ENCODE measurements at regions not wholly inside any gene's neighbourhood (a gene's known extent, or its start where the extent isn't known, plus 50 kb on each side); places are given as distances from the start of the nearest gene placed in this dataset.
A peak's percentile ranks its signal among the peaks of the same experiment; 100 is the strongest.
"Not testable (repeated sequence)": the region's sequence is repeated elsewhere in the genome, so short reads cannot be mapped to it uniquely, and the experiment has no call there.

GRCh38 chr9:7739595-7739994 lies 60.0 kb downstream of the DMAC1 start:
- no peak for DNase-seq (ENCODE audit: low spot score)
- in situ Hi-C loops (cut with HindIII; ENCODE audit: low sequenced_read_pairs) = no loop called here

GRCh38 chr9:7735311-7735710 lies 64.3 kb downstream of the DMAC1 start:
- in situ Hi-C loops (cut with HindIII; ENCODE audit: low sequenced_read_pairs) = no loop called here

GRCh38 chr9:7730164-7730445 lies 69.5 kb downstream of the DMAC1 start:
- DNase-seq (ENCODE audit: low spot score) = no peak
- in situ Hi-C loops (cut with HindIII; ENCODE audit: low sequenced_read_pairs) = no loop called here

More at GRCh38 chr9:7735311-7735710, 64.3 kb downstream of the DMAC1 start:
- no peak for DNase-seq (ENCODE audit: low spot score)

- DNase-seq (ENCODE audit: low spot score) = no peak
- in situ Hi-C loops (cut with HindIII; ENCODE audit: low sequenced_read_pairs) = no loop called here
Observed at GRCh38 chr9:7729371-7730163, 70.0 kb downstream of the DMAC1 start.

GRCh38 chr9:7721291-7721690 lies 78.3 kb downstream of the DMAC1 start:
- in situ Hi-C loops (cut with HindIII; ENCODE audit: low sequenced_read_pairs) = no loop called here
- DNase-seq (ENCODE audit: low spot score) = no peak

- DNase-seq (ENCODE audit: low spot score); in situ Hi-C loops (cut with HindIII; ENCODE audit: low sequenced_read_pairs): not testable (repeated sequence)
Observed at GRCh38 chr9:7713088-7713487, 86.5 kb downstream of the DMAC1 start.

- in situ Hi-C loops (cut with HindIII; ENCODE audit: low sequenced_read_pairs) = no loop called here
- no peak for DNase-seq (ENCODE audit: low spot score)
Observed at GRCh38 chr9:7710686-7711085, 88.9 kb downstream of the DMAC1 start.

- in situ Hi-C loops (cut with HindIII; ENCODE audit: low sequenced_read_pairs) = no loop called here
- DNase-seq (ENCODE audit: low spot score) = no peak
Observed at GRCh38 chr9:7707934-7708333, 91.6 kb downstream of the DMAC1 start.

- DNase-seq (ENCODE audit: low spot score) = no peak
Observed at GRCh38 chr9:7704543-7704942, 95.0 kb downstream of the DMAC1 start.

GRCh38 chr9:7691909-7692308 lies 107.7 kb downstream of the DMAC1 start:
- in situ Hi-C loops (cut with HindIII; ENCODE audit: low sequenced_read_pairs) = no loop called here
- DNase-seq (ENCODE audit: low spot score) = no peak

More at GRCh38 chr9:7704543-7704942, 95.0 kb downstream of the DMAC1 start:
- in situ Hi-C loops (cut with HindIII; ENCODE audit: low sequenced_read_pairs) = no loop called here

GRCh38 chr9:7690014-7690413 lies 109.6 kb downstream of the DMAC1 start:
- in situ Hi-C loops (cut with HindIII; ENCODE audit: low sequenced_read_pairs) = no loop called here
- DNase-seq (ENCODE audit: low spot score) = no peak

GRCh38 chr9:7688626-7689025 lies 111.0 kb downstream of the DMAC1 start:
- no peak for DNase-seq (ENCODE audit: low spot score)
- in situ Hi-C loops (cut with HindIII; ENCODE audit: low sequenced_read_pairs) = no loop called here

- DNase-seq (ENCODE audit: low spot score) = no peak
- in situ Hi-C loops (cut with HindIII; ENCODE audit: low sequenced_read_pairs) = no loop called here
Observed at GRCh38 chr9:7676609-7677156, 122.9 kb downstream of the DMAC1 start.

- in situ Hi-C loops (cut with HindIII; ENCODE audit: low sequenced_read_pairs) = no loop called here
- DNase-seq (ENCODE audit: low spot score) = no peak
Observed at GRCh38 chr9:7671847-7672246, 127.7 kb downstream of the DMAC1 start.

- in situ Hi-C loops (cut with HindIII; ENCODE audit: low sequenced_read_pairs) = no loop called here
- no peak for DNase-seq (ENCODE audit: low spot score)
Observed at GRCh38 chr9:7668541-7668940, 131.0 kb downstream of the DMAC1 start.

- no peak for DNase-seq (ENCODE audit: low spot score)
Observed at GRCh38 chr9:7665874-7666273, 133.7 kb downstream of the DMAC1 start.

GRCh38 chr9:7659766-7660165 lies 139.8 kb downstream of the DMAC1 start:
- in situ Hi-C loops (cut with HindIII; ENCODE audit: low sequenced_read_pairs) = no loop called here

More at GRCh38 chr9:7665874-7666273, 133.7 kb downstream of the DMAC1 start:
- in situ Hi-C loops (cut with HindIII; ENCODE audit: low sequenced_read_pairs) = no loop called here

GRCh38 chr9:7656636-7657035 lies 142.9 kb downstream of the DMAC1 start:
- in situ Hi-C loops (cut with HindIII; ENCODE audit: low sequenced_read_pairs) = no loop called here
- DNase-seq (ENCODE audit: low spot score) = no peak

More at GRCh38 chr9:7659766-7660165, 139.8 kb downstream of the DMAC1 start:
- DNase-seq (ENCODE audit: low spot score) = no peak

- in situ Hi-C loops (cut with HindIII; ENCODE audit: low sequenced_read_pairs) = no loop called here
- peak; percentile 32 for DNase-seq (ENCODE audit: low spot score)
Observed at GRCh38 chr9:7653262-7653661, 146.3 kb downstream of the DMAC1 start.

- in situ Hi-C loops (cut with HindIII; ENCODE audit: low sequenced_read_pairs) = no loop called here
- no peak for DNase-seq (ENCODE audit: low spot score)
Observed at GRCh38 chr9:7640231-7640630, 159.3 kb downstream of the DMAC1 start.

- no peak for DNase-seq (ENCODE audit: low spot score)
- in situ Hi-C loops (cut with HindIII; ENCODE audit: low sequenced_read_pairs) = no loop called here
Observed at GRCh38 chr9:7639471-7639870, 160.1 kb downstream of the DMAC1 start.

Measured in G401 (cell line).